Tibial artery (tissue), 4 donors: ENCODE measurements at regions not wholly inside any gene's neighbourhood (a gene's known extent, or its start where the extent isn't known, plus 50 kb on each side); places are given as distances from the start of the nearest gene placed in this dataset.
"Not testable (repeated sequence)": the region's sequence is repeated elsewhere in the genome, so short reads cannot be mapped to it uniquely, and the experiment has no call there.

Experiments
- DNase-seq, 2 donors: peaks; one replicate each; pipeline ENCODE4 v3.0.0-alpha.2; 2019
- H3K27ac ChIP-seq, 2 donors: fragments of 200-600 bp; sonication (generic) in 1 of 2; 1 replicate in 1 of 2; 2 replicates in 1 of 2; pipeline ENCODE4 v1.5.1; 2018 to 2019; ENCODE audit warnings: mild to moderate bottlenecking in 1 of 2
- H3K27me3 ChIP-seq, 2 donors: fragments of 200-600 bp; sonication (generic) in 1 of 2; one replicate each; pipeline versions ENCODE4 v1.5.1 to v1.6.0; 2016 to 2019
- H3K36me3 ChIP-seq, 3 donors: fragments of 200-600 bp; sonication (generic) in 2 of 3; one replicate each; pipeline ENCODE4 v1.5.1; 2016 to 2019; ENCODE audit warnings: mild to moderate bottlenecking in 2 of 3
- H3K4me1 ChIP-seq, 4 donors: fragments of 200-600 bp; sonication (generic) in 2 of 4; 1 replicate in 3 of 4; 2 replicates in 1 of 4; pipeline ENCODE4 v1.5.1; 2016 to 2019
- H3K4me3 ChIP-seq, 2 donors: fragments of 200-600 bp; sonication (generic) in 1 of 2; 1 replicate in 1 of 2; 2 replicates in 1 of 2; pipeline ENCODE4 v1.5.1; 2018 to 2019; ENCODE audit warnings: mild to moderate bottlenecking in 2 of 2
- H3K9me3 ChIP-seq, 3 donors: fragments of 200-600 bp; sonication (generic) in 1 of 3; one replicate each; pipeline ENCODE4 v1.5.1; 2016 to 2019
- intact Hi-C: fragments of 100-400 bp; cut with DNase I; formaldehyde crosslinking; loops from one replicate; pipeline ENCODE4 v1.15.0; 2023; ENCODE audit warnings: low total_unique reads
- TF ChIP-seq, protein P1 (sequence below), 2 experiments: fragments of 200-600 bp in 1 of 2; fragments of 450-650 bp in 1 of 2; IDR thresholded peaks; one replicate each; pipeline ENCODE4 v1.5.1; 2017 to 2019; ENCODE audit warnings: antibody characterized with exemption in 2 of 2, mild to moderate bottlenecking in 1 of 2, moderate library complexity in 1 of 2

- H3K27ac ChIP-seq: no peak overlapping the region
- no peaks in the 10 kb centered on the region for H3K9me3 ChIP-seq
- intact Hi-C loops: no loop called here
- no peaks in the 10 kb centered on the region for H3K27me3 ChIP-seq
- no peaks in the 10 kb centered on the region for H3K36me3 ChIP-seq
- DNase-seq: no peak
- TF ChIP-seq, protein P1, sequence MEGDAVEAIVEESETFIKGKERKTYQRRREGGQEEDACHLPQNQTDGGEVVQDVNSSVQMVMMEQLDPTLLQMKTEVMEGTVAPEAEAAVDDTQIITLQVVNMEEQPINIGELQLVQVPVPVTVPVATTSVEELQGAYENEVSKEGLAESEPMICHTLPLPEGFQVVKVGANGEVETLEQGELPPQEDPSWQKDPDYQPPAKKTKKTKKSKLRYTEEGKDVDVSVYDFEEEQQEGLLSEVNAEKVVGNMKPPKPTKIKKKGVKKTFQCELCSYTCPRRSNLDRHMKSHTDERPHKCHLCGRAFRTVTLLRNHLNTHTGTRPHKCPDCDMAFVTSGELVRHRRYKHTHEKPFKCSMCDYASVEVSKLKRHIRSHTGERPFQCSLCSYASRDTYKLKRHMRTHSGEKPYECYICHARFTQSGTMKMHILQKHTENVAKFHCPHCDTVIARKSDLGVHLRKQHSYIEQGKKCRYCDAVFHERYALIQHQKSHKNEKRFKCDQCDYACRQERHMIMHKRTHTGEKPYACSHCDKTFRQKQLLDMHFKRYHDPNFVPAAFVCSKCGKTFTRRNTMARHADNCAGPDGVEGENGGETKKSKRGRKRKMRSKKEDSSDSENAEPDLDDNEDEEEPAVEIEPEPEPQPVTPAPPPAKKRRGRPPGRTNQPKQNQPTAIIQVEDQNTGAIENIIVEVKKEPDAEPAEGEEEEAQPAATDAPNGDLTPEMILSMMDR (IDR thresholded peaks at IDR 0.05): no peak
- H3K4me3 ChIP-seq: no peak overlapping the region
- no peaks in the 10 kb centered on the region for H3K4me1 ChIP-seq
These were observed 1047.6 kb downstream of the CDH9 start for GRCh38 chr5:25990771-25991170.

DNA sequence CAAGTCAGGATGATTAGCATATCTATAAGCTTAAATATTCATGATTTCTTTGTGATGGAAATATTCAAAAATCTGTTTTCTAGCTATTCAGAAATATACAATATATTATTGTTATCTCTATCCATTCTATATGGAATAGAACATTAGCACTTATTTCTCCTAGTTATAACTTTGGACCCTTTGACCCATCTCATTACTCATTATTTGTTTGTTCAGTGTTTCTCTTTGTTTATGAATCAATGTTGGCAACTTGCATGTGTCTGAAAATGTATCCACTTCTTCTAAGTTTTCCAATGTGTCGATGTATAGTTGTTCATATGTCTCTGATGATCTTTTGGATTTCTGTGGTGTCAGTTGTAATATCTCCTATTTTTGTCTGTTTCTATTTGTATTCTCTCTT, 1059.3 kb downstream of the CDH9 start:
- intact Hi-C loops: no loop called here
- H3K36me3 ChIP-seq: no peaks in the 10 kb centered on the region
- TF ChIP-seq, protein P1 (IDR thresholded peaks at IDR 0.05): no peak
- no peak for DNase-seq
- H3K9me3 ChIP-seq: no peaks in the 10 kb centered on the region
- no peak overlapping the region for H3K27ac ChIP-seq
- no peak overlapping the region for H3K4me3 ChIP-seq
- no peaks in the 10 kb centered on the region for H3K4me1 ChIP-seq
- no peaks in the 10 kb centered on the region for H3K27me3 ChIP-seq

GRCh38 chr5:25975885-25976284, 1062.5 kb downstream of the CDH9 start:
- TF ChIP-seq, protein P1 (IDR thresholded peaks at IDR 0.05): no peak
- no peak overlapping the region for H3K27ac ChIP-seq
- no peaks in the 10 kb centered on the region for H3K36me3 ChIP-seq
- no peak overlapping the region for H3K4me3 ChIP-seq
- intact Hi-C loops: no loop called here
- no peak for DNase-seq
- H3K27me3 ChIP-seq: no peaks in the 10 kb centered on the region
- H3K9me3 ChIP-seq: no peaks in the 10 kb centered on the region
- H3K4me1 ChIP-seq: no peaks in the 10 kb centered on the region

GRCh38 chr5:25974451-25974850, 1063.9 kb downstream of the CDH9 start:
- TF ChIP-seq, protein P1 (IDR thresholded peaks at IDR 0.05): no peak
- no peak overlapping the region for H3K4me3 ChIP-seq
- DNase-seq: no peak
- no peaks in the 10 kb centered on the region for H3K27me3 ChIP-seq
- H3K9me3 ChIP-seq: no peaks in the 10 kb centered on the region
- no peak overlapping the region for H3K27ac ChIP-seq
- intact Hi-C loops: no loop called here
- H3K4me1 ChIP-seq: no peaks in the 10 kb centered on the region
- no peaks in the 10 kb centered on the region for H3K36me3 ChIP-seq

DNA sequence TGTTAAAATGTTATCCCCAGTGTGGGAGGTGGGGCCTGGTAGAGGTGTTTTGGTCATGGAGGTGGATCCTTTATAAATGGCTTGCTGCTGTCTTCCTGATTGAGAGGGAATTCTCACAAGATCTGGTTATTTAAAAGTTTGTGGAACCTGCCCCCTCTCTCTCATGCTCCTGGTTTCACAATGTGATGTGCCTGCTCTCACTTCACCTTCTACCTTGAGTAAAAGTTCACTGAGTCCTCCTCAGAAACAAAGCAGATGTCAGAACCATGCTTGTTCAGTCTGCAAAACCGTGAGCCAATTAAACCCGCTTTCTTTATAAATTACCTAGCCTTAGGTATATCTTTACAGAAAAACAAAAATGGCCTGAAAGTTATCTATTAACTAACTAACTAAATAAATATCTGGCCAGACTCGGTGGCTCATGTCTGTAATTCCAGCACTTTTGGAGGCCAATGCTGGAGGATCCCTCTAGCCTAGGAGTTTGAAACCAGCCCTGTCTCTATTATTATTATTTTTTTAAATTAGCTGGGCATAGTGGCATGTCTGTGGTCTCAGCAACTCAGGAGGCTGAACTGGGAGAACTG, 1067.4 kb downstream of the CDH9 start:
- Histone ChIP-seq H3K27ac (no peak overlapping the region), H3K36me3 (no peaks in the 10 kb centered on the region), H3K9me3 (peaks cover 0 to 4% (median 0%) of the 10 kb centered on the region in 3 donors), H3K27me3 (no peaks in the 10 kb centered on the region), H3K4me3 (no peak overlapping the region), H3K4me1 (no peaks in the 10 kb centered on the region)
- TF ChIP-seq, protein P1 (IDR thresholded peaks at IDR 0.05): no peak
- intact Hi-C loops: no loop called here
- no peak for DNase-seq

DNA sequence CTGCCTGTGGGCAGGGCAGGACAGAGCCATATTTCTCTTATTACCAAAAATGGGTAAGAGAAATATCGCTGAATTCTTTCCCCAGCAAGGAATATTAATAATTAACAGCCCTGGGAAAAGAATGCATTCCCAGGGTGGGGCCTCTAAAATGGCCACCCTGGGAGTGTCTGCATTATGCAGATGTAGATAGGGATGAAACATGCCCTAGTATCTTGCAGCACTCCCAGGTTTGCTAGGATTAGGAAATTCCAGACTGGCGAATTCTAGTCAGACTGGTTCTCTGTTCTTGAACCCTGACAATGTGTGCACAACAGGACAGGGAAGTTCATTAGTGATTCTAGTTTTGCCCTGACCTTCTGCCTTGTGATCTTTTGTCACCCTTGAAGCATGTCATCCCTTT, 1069.3 kb downstream of the CDH9 start:
- H3K4me3 ChIP-seq, H3K27me3 ChIP-seq, intact Hi-C loops, DNase-seq, H3K36me3 ChIP-seq, H3K9me3 ChIP-seq, H3K4me1 ChIP-seq, H3K27ac ChIP-seq: not testable (repeated sequence)
